ENCODE measurements at regions not wholly inside any gene's neighbourhood (a gene's known extent, or its start where the extent isn't known, plus 50 kb on each side); places are given as distances from the start of the nearest gene placed in this dataset.

- TF ChIP-seq, protein P1, sequence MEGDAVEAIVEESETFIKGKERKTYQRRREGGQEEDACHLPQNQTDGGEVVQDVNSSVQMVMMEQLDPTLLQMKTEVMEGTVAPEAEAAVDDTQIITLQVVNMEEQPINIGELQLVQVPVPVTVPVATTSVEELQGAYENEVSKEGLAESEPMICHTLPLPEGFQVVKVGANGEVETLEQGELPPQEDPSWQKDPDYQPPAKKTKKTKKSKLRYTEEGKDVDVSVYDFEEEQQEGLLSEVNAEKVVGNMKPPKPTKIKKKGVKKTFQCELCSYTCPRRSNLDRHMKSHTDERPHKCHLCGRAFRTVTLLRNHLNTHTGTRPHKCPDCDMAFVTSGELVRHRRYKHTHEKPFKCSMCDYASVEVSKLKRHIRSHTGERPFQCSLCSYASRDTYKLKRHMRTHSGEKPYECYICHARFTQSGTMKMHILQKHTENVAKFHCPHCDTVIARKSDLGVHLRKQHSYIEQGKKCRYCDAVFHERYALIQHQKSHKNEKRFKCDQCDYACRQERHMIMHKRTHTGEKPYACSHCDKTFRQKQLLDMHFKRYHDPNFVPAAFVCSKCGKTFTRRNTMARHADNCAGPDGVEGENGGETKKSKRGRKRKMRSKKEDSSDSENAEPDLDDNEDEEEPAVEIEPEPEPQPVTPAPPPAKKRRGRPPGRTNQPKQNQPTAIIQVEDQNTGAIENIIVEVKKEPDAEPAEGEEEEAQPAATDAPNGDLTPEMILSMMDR (IDR thresholded peaks at IDR 0.05), result no peak
- TF ChIP-seq MYBL2 (CRISPR knock-in tag; IDR thresholded peaks at IDR 0.05), result no peak
- TF ChIP-seq TEAD1 (CRISPR knock-in tag; IDR thresholded peaks at IDR 0.05), result no peak
- TF ChIP-seq ZBTB21 (CRISPR knock-in tag; IDR thresholded peaks at IDR 0.05; ENCODE audit: borderline replicate concordance), result no peak
- TF ChIP-seq MLX (CRISPR knock-in tag; IDR thresholded peaks at IDR 0.05), result no peak
- TF ChIP-seq, protein P2, sequence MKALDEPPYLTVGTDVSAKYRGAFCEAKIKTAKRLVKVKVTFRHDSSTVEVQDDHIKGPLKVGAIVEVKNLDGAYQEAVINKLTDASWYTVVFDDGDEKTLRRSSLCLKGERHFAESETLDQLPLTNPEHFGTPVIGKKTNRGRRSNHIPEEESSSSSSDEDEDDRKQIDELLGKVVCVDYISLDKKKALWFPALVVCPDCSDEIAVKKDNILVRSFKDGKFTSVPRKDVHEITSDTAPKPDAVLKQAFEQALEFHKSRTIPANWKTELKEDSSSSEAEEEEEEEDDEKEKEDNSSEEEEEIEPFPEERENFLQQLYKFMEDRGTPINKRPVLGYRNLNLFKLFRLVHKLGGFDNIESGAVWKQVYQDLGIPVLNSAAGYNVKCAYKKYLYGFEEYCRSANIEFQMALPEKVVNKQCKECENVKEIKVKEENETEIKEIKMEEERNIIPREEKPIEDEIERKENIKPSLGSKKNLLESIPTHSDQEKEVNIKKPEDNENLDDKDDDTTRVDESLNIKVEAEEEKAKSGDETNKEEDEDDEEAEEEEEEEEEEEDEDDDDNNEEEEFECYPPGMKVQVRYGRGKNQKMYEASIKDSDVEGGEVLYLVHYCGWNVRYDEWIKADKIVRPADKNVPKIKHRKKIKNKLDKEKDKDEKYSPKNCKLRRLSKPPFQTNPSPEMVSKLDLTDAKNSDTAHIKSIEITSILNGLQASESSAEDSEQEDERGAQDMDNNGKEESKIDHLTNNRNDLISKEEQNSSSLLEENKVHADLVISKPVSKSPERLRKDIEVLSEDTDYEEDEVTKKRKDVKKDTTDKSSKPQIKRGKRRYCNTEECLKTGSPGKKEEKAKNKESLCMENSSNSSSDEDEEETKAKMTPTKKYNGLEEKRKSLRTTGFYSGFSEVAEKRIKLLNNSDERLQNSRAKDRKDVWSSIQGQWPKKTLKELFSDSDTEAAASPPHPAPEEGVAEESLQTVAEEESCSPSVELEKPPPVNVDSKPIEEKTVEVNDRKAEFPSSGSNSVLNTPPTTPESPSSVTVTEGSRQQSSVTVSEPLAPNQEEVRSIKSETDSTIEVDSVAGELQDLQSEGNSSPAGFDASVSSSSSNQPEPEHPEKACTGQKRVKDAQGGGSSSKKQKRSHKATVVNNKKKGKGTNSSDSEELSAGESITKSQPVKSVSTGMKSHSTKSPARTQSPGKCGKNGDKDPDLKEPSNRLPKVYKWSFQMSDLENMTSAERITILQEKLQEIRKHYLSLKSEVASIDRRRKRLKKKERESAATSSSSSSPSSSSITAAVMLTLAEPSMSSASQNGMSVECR (CRISPR knock-in tag; IDR thresholded peaks at IDR 0.05; ENCODE audit: borderline replicate concordance), result no peak
- TF ChIP-seq, protein P3, sequence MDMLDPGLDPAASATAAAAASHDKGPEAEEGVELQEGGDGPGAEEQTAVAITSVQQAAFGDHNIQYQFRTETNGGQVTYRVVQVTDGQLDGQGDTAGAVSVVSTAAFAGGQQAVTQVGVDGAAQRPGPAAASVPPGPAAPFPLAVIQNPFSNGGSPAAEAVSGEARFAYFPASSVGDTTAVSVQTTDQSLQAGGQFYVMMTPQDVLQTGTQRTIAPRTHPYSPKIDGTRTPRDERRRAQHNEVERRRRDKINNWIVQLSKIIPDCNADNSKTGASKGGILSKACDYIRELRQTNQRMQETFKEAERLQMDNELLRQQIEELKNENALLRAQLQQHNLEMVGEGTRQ (CRISPR knock-in tag; IDR thresholded peaks at IDR 0.05), result no peak
- TF ChIP-seq NFYB (CRISPR knock-in tag; conservative IDR thresholded peaks at IDR 0.05; ENCODE audit: low read depth), result no peak
- no peak for TF ChIP-seq ZNF138 (CRISPR knock-in tag; conservative IDR thresholded peaks at IDR 0.05)
Observed at GRCh38 chr16:17607075-17607509, 136.3 kb upstream of the XYLT1 start.

Data from WTC11 (cell line).